ENCODE measurements at regions not wholly inside any gene's neighbourhood (a gene's known extent, or its start where the extent isn't known, plus 50 kb on each side); places are given as distances from the start of the nearest gene placed in this dataset.

DNA sequence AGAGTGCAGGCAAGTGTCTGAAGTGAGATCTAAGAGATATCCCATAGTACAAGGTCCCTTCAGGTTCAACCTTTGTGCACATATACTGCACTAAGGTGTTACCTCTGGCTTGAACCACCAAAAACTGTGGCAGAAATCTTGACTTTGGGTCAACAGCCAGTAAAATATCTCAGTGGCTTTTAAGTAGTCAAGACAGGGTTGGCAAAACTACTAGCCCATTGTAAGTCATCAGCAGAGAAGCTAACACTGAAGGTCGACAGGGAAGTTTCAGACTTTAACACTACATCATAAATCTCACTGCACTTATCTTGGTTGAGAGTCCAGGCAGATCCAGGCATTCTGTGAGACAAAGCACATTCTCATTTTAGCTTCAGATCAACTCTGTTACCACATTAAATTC, 1684.7 kb downstream of the HACE1 start:
- peaks cover 3% of the 10 kb centered on the region for H3K9me3 Mint-ChIP-seq
- H3K27me3 Mint-ChIP-seq, result no peaks in the 10 kb centered on the region
- ATAC-seq, result no peak
- intact Hi-C loops (cut with micrococcal nuclease), result no loop called here
- no peak for DNase-seq
- no peak overlapping the region for H3K4me3 Mint-ChIP-seq
- CTCF ChIA-PET, result no interaction called here
- POLR2A ChIA-PET, result no interaction called here
- no peaks in the 10 kb centered on the region for H3K4me1 Mint-ChIP-seq (ENCODE audit: low read depth)
- H3K36me3 Mint-ChIP-seq (ENCODE audit: low read depth), result no peaks in the 10 kb centered on the region
- H3K27ac Mint-ChIP-seq, result no peak overlapping the region
- TF ChIP-seq, protein P1, sequence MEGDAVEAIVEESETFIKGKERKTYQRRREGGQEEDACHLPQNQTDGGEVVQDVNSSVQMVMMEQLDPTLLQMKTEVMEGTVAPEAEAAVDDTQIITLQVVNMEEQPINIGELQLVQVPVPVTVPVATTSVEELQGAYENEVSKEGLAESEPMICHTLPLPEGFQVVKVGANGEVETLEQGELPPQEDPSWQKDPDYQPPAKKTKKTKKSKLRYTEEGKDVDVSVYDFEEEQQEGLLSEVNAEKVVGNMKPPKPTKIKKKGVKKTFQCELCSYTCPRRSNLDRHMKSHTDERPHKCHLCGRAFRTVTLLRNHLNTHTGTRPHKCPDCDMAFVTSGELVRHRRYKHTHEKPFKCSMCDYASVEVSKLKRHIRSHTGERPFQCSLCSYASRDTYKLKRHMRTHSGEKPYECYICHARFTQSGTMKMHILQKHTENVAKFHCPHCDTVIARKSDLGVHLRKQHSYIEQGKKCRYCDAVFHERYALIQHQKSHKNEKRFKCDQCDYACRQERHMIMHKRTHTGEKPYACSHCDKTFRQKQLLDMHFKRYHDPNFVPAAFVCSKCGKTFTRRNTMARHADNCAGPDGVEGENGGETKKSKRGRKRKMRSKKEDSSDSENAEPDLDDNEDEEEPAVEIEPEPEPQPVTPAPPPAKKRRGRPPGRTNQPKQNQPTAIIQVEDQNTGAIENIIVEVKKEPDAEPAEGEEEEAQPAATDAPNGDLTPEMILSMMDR (IDR thresholded peaks at IDR 0.05), result no peak

DNA sequence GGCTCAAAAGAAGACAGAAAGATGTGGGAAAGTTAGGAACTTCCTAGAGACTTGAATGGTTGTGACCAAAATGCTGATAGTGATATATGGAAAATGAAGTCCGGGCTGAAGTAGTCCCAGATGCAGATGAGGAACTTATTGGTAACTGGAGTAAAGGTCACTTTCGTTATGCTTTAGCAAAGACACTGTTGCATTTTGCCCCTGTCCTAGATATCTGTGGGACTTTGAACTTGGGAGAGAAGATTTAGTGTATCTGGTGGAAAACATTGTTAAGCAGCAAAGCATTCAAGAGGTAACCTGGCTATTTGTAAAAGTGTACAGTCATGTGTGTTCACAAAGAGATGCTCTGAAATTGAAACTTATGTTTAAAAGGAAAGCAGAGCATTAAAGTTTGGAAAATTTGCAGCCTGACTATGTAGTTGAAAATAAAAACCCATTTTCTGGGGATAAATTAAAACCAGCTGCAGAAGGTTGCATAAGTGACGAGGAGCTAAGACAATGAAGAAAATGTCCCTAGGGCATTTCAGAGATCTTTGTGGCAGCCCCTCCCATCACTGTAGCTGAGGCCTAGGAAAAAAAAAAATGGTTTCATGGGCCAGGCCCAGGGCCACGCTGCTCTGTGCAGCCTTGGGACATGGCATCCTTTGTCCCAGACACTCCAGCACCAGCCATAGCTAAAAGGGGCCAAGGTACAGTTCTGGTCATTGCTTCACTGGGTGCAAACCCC, 1692.2 kb downstream of the HACE1 start:
- Mint-ChIP-seq H3K36me3 (ENCODE audit: low read depth) (no peaks in the 10 kb centered on the region), H3K9me3 (peaks cover 6% of the 10 kb centered on the region), H3K27ac (no peak overlapping the region), H3K4me1 (ENCODE audit: low read depth) (no peaks in the 10 kb centered on the region), H3K27me3 (no peaks in the 10 kb centered on the region), H3K4me3 (no peak overlapping the region)
- intact Hi-C loops (cut with micrococcal nuclease), result no loop called here
- ChIA-PET CTCF (no interaction called here), POLR2A (no interaction called here)
- TF ChIP-seq, protein P1 (IDR thresholded peaks at IDR 0.05), result no peak
- ATAC-seq, result no peak
- no peak for DNase-seq

DNA sequence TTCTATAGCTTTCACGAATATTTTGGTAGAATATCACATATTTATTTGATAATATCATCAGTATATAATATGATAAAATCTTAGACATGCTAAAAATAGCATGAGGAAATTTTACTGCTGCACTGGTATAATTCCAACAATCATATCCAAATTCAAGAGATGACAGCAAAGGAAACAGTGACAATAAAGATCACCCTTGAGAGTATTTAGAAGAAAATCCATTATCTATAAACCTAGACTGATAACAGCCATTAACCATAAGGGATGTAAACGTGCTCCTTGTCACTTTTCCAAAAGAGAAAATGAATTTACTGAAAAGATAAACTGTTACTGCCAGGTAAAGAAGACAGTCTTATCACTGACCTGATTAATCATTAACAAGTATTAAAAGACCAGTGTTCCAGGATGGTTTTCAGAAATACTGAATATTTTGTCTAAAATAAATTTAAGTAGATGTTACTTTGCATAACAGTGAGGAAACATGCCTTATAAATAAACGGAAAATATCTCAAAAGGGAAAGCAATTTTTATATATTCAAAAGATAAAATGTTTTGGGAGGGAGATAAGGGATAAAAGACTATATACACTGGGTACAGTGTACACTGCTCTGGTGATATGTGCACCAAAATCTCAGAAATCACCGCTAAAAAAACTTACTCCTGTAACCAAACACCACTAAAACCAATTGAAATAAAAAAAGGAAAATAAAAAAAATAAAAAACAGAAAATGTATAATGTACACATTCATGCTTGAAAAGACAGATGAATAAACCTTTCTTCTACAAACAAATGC, 1704.7 kb downstream of the HACE1 start:
- no peaks in the 10 kb centered on the region for H3K9me3 Mint-ChIP-seq
- ATAC-seq (no peak), DNase-seq (no peak)
- H3K27me3 Mint-ChIP-seq, result no peaks in the 10 kb centered on the region
- no peaks in the 10 kb centered on the region for H3K36me3 Mint-ChIP-seq (ENCODE audit: low read depth)
- no peak overlapping the region for H3K4me3 Mint-ChIP-seq
- H3K27ac Mint-ChIP-seq, result no peak overlapping the region
- no peaks in the 10 kb centered on the region for H3K4me1 Mint-ChIP-seq (ENCODE audit: low read depth)
- POLR2A ChIA-PET, result no interaction called here
- CTCF ChIA-PET, result no interaction called here
- intact Hi-C loops (cut with micrococcal nuclease), result no loop called here
- TF ChIP-seq, protein P1 (IDR thresholded peaks at IDR 0.05), result no peak

- POLR2A ChIA-PET, result no interaction called here
- H3K4me1 Mint-ChIP-seq (ENCODE audit: low read depth), result no peaks in the 10 kb centered on the region
- H3K27me3 Mint-ChIP-seq, result no peaks in the 10 kb centered on the region
- H3K4me3 Mint-ChIP-seq, result no peak overlapping the region
- ATAC-seq, result no peak
- intact Hi-C loops (cut with micrococcal nuclease), result no loop called here
- TF ChIP-seq, protein P1 (IDR thresholded peaks at IDR 0.05), result no peak
- H3K9me3 Mint-ChIP-seq, result no peaks in the 10 kb centered on the region
- no peaks in the 10 kb centered on the region for H3K36me3 Mint-ChIP-seq (ENCODE audit: low read depth)
- no peak for DNase-seq
- H3K27ac Mint-ChIP-seq, result no peak overlapping the region
- CTCF ChIA-PET, result no interaction called here
Measured at GRCh38 chr6:103153016-103153415, 1706.7 kb downstream of the HACE1 start.

DNA sequence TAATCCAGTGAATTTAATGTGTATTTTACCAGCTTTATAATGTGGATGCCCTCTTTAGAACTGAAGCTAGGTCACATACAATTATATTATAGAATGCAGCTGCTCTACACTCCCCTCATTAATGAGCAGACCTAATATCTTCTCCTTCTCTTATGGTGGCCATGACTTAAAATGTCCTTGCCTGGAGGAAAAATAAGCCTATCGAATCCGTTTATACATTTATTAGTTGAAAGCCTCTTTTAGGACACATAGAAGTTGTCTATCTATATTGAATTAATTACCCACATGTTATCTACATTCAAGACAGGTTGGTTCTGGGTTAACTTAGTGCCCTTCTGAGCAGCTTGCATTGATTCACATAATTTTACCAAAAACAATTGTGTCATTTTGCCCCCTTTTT, 1716.8 kb downstream of the HACE1 start:
- no peak for ATAC-seq
- Mint-ChIP-seq H3K27ac (no peak overlapping the region), H3K27me3 (no peaks in the 10 kb centered on the region), H3K4me3 (no peak overlapping the region), H3K9me3 (no peaks in the 10 kb centered on the region), H3K36me3 (ENCODE audit: low read depth) (no peaks in the 10 kb centered on the region), H3K4me1 (ENCODE audit: low read depth) (no peaks in the 10 kb centered on the region)
- ChIA-PET CTCF (no interaction called here), POLR2A (no interaction called here)
- intact Hi-C loops (cut with micrococcal nuclease), result no loop called here
- TF ChIP-seq, protein P1 (IDR thresholded peaks at IDR 0.05), result no peak
- DNase-seq, result no peak

Measured in activated CD8-positive, alpha-beta T cell treated with anti-CD3 and anti-CD28 coated beads for 36 hours (primary cell).